ENCODE measurements at regions not wholly inside any gene's neighbourhood (a gene's known extent, or its start where the extent isn't known, plus 50 kb on each side); places are given as distances from the start of the nearest gene placed in this dataset.
"Not testable (repeated sequence)": the region's sequence is repeated elsewhere in the genome, so short reads cannot be mapped to it uniquely, and the experiment has no call there.

DNA sequence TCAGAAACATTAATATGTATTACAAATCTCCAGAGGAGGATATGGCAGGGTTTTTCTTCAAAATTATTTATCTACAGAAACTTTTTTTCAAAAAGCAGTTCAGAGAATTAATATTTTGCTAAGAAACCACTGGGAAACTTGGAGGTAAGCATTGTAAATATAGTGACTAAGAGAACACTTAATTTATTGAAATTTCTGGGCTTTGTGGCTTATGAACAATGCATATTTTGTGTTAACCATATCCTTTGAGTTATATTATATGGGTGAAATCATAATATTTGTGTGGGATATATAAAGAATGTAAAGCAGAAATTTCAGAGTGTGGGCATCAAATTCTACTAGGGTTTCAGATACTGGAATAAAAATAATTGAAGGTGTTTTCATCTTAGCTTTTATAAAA is 1059.2 kb downstream of the ZPLD1 start:
- no peak for ATAC-seq
- DNase-seq, result no peak

DNA sequence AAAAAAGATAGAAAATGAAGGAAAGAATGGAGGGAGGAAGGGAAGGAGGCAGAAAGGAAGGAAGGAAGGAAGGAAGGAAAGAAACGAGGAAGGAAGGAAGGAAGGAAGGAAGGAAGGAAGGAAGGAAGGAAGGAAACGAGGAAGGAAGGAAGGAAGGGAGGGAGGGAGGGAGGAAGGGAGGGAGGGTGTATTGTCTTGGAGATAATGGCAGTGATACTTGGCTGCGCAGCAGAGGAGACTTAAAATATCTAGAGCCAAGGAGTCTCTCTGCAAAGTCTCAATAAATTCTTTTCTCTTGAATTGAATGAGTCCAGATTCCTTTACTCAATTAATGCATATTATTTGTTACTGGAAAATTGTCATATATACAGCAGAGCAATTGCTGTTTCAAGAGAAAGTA is 1059.7 kb downstream of the ZPLD1 start:
- no peak for DNase-seq

DNA sequence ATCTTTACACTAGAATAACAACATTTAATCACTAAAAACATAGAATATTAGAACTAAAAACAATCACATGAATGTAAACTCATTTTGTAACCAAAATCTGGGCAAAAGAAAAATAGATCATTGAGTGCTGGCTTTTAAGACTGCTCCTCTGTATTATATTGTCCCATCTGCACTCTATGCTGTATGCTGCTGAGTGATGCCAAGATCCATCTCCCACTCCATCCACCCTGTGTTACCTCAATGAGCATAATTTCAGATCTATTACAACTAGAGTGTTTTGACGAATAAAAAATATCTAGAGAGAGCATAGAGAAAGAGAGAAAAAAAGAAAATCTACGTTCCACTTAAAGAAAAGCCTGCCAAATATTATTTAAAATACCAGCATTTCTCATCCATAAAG is 1060.4 kb downstream of the ZPLD1 start:
- ATAC-seq (no peak), DNase-seq (no peak)

More for the DNA sequence above, 1059.7 kb downstream of the ZPLD1 start:
- no peak for ATAC-seq

DNA sequence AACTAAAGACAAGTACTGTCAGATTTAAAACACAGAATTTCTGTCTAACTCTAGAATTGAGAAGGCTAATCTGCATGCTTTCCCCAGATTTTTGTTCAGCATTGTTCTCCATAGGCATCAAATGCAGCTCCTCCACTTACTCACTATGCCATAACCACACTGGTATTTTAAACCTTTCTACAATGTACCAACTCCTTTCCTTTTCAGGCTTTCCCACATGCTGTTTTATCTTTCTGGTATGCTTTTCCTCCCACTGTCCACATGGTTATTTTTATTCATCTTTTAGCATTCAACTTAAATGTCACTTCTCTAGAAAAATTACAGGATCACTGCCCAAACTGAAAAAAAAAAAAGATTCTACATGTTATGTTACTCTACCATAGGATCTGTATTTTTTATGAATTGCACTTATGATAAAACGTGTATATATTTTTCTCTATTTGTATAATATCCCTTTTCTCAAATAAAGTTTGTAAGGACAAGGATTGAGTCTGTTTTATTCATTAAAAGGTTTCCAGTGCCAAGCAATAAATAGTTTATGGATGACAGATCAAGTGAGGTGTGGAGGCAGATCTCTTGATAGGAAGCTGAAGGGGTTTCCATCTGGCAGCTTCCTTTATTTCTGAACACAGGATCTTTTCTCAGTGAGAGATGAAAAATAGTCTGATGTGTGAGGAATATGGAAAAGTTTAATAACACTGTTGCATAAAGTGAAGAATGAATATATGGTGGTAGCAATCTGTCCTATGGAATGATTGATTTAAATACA is 1064.5 kb downstream of the ZPLD1 start:
- no peak for ATAC-seq

DNA sequence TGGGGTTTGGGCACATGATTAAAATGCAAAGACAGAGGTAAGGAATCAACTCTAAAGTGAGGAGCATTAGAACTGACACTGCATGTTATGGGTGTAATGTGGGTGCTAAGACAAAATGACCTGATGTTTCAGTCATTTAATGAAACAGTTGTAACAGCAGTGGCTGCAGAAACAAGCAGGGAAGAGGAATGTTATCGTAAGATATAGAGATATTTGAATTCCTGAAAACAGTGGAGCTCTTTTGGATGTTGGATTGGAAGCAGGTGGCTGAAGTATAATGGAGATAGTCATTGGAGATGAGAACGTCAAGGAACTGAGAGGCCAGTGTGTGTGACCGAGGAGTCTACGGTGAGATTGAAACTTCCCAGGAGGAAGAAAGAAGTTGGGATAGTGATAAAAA is 1065.2 kb downstream of the ZPLD1 start:
- DNase-seq (no peak), ATAC-seq (no peak)

More for the DNA sequence above, 1064.5 kb downstream of the ZPLD1 start:
- no peak for DNase-seq

DNA sequence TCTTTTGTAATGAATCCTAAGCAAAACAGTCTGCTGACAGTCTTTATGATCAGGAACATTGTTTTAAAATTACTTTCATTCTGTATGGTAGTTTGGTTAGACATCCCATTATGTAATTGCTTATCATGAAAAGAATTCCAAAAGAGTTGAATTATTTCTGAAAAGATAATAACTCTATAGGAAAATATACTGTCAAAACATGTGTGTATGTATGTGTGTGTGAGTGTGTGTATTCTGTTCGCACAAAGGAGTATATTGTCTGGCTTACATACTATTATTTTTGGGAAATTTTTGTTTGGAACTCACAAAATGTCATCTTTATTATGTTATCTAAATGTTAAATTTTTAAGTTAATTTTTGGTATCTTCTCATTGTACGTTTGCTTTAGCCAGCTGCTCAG is 1075.9 kb downstream of the ZPLD1 start:
- DNase-seq, result no peak
- no peak for ATAC-seq

DNA sequence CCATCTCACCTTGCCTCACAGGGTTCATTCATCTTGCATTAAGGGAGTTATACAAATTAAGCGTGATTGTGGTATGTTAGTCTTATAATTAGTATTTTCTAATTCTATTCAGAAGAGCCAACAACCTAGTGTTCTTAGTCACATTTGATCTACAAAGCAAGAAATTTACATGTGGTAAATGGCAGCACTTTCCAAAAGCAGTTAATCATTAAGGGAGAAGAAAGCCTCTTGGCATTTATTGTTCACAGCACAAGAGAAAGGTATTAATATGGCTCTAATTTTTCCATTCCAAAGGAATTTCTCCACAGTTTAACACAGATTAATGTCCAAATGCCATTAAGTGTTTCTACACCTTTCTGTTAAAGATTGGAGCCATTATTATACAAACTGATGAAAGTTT is 1077.1 kb downstream of the ZPLD1 start:
- DNase-seq, result no peak
- no peak for ATAC-seq

DNA sequence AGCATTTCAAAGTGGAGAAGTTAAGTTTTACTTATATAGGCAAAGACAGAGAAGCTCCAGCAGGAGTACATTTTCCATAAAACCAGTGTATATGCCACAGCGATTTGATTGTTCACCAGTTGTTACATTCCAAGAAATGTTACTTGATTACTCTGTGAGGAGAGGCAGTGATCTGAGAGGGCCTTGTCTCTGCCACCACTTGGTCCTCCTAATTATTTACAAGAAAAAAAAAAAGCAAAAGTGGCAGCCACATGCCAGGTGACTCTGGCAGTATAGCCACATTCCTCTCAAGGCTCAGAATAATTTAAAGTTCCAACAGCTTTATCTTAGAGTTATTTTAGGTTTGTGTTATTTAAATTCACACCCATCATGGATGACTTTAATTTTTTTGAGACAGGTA is 1077.8 kb downstream of the ZPLD1 start:
- no peak for ATAC-seq
- DNase-seq, result no peak

DNA sequence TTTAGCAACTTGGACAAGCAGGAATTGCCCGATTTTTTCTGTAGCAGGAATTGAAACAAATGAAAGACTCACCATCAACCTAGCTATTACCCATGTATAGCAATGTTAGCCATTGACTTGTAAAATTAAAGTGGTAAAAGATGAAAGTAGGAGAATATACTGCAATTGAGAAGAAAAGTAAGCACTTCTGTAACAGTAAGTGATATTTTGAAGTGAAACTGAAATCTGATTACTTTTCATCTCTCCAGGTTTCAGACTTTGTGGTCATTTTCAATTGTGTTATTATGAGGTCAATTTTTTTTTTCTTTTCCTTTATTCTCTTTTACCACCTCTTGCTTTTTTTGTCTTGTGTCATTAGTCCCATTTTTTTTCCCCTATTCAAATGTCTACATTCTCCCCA is 1078.2 kb downstream of the ZPLD1 start:
- DNase-seq, result no peak
- no peak for ATAC-seq

DNA sequence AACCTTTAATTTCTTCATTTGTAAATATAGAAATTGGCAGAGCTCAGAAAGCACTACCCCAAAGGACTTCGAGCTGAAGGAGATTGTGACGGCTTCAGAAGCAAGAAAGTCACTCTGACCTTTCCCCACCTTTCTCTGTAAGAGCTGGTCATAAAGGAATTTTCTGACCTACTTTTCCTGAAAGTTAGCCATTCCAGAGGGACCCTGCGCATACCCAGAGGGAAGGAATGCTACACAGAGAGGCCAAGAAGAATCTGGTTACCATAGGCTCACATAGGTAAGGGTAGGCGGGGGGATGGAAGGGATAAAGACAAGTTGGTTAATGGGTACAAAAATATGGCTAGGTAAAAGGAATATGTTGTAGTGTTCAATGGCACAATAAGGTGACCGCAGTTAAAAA is 1080.3 kb downstream of the ZPLD1 start:
- DNase-seq (no peak), ATAC-seq (no peak)

DNA sequence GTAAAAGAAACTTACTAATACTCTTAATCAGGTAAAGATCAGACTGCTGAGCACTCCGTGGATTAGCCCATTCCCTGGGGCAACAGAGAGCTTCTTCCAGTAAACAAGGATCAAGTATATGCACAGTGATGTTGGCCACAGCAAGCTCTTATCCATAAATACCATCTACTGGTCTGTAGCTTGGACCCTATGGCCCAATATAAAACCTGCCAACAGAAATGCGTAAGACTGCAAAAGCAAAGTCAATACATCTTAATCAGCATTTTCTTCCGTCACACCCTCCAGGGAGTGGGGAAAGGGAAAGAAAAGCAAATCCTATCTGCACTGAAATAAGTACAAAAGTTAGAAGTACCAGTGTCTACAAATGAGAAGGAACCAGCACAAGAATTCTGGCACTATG is 1082.1 kb downstream of the ZPLD1 start:
- ATAC-seq (no peak), DNase-seq (no peak)

DNA sequence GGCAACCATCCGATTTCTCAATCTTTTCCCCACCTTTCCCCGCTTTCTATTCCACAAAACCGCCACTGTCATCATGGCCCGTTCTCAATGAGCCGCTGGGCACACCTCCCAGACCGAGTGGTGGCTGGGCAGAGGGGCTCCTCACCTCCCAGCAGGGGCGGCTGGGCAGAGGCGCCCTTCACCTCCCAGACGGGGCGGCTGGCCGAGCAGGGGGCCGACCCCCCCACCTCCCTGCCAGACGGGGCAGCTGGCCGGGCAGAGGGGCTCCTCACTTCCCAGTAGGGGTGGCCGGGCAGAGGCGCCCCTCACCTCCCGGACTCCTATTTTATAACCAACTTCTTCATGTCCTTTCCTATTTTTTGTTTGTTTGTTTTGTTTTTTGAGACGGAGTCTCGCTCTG is 1096.5 kb downstream of the ZPLD1 start:
- ATAC-seq, DNase-seq: not testable (repeated sequence)

DNA sequence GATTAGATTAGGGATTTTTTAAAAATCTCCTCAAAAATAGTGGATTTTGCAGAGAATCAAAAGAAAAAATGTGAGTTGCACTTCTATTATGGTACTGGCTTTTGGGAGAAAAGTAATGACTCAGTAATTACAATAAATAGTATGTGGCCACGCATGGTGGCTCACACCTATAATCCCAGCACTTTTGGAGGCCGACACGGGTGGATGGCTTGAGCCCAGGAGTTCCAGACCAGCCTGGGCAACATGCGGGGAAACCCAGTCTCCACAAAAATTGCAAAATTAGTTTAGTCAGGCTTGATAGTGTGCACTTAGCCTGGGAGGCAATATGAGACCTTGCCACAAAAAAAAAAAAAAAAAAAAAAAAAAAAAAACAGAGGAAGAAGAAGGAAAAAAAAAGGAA is 1098.2 kb downstream of the ZPLD1 start:
- no peak for DNase-seq
- no peak for ATAC-seq

DNA sequence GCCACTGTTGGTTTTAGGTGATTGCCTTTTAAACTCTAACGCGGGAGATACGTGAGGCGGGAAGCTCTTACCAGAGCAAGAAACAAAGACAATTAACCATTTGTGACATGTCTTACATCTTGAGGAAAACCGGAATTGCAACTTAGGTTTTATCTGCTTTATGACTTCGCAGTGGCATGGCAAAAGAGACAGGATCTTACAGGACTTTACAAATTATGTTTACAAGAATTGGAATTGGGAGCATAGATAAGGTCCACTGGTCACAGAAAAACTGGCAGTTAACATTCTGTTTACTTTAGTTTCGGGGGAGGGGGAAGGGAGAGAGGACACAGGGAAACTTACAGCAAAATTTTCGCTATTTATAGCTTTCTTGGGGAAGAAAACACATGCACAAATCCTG is 1119.6 kb downstream of the ZPLD1 start:
- ATAC-seq, result no peak
- no peak for DNase-seq

DNA sequence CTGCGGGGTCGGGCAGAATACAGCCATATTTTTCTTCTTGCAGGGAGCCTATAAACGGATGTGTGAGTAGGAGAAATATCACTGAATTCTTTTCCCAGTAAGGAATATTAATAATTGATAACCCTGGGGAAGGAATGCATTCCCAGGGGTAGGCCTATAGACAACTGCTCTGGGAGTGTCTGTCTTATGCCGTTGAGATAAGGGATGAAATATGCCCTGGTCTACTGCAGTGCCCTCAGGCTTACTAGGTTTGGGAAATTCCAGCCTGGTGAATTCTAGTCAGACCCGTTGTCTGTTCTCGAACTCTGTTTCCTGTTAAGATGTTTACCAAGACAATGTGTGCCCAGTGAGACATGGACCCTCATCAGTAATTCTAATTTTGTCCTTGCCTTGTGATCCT is 1129.3 kb downstream of the ZPLD1 start:
- not testable (repeated sequence) for ATAC-seq, DNase-seq

DNA sequence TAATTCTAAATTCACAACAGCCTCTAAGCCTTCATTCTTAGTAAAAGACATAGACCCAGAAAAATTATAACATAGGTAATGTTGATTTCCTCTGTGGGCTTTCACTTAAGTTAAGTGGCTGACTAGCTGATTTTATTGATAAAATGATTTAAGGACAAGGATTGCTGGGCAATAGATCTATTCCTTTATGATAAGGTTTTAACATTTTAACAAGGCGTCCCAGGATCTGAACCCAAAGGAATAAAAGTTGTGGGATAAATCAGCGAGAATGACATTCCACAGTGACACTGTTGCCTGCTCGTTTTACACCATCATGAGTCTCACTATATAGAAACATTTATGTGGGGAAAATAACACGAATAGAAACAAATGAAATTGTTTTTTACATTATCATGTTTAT is 1151.0 kb downstream of the ZPLD1 start:
- ATAC-seq (no peak), DNase-seq (no peak)

DNA sequence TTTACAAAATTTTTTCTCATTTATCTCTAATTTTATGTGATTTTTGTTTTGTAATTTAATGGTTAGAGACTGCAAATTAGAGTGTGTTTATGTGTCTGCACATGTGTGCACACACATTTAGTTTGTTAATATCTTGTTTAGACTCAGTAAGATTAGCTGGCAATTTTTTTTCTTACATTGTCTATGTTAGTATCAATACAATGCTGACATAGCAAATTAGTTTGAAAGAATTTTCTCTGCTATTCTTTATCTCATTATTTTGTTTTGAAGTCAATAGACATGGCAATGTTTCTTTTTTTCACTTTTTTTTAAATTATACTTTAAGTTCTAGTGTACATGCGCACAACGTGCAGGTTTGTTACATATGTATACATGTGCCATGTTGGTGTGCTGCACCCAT is 1155.0 kb downstream of the ZPLD1 start:
- ATAC-seq, result no peak
- no peak for DNase-seq

DNA sequence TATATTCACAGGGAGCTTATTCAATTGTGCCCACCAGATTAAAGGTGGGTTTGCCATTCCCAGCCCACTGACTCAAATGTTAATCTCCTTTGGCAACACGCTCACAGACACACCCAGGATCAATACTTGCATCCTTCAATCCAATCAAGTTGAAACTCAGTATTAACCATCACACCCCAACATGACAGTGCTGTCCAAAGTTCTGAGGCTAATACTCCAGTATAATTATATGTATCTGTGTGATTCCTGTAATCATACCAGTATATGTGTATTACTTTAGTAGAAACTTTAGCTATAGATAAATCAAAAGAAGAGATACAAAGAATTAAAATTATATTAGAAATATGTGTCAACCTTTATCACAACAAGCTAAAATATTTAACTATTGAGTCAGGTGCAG is 1166.0 kb downstream of the ZPLD1 start:
- DNase-seq, result no peak
- ATAC-seq, result no peak

DNA sequence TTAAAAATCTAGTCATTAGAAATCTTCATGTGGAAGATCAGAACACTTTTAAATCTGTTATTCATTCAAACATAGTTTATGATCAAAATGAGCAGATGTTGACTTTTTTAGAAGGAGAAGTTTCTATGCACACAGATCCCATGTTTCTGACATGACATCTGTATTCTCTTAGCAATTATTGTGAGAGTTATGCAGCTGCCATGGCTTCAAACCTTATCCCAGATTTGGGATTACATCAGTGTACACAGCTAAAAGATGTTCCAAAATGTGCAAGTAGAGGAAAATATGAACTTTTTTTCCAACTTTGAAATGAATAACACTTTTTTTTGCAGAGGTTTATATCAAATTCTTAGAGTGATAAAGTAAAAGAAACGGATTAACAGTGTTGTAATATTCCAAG is 1166.9 kb downstream of the ZPLD1 start:
- no peak for DNase-seq
- no peak for ATAC-seq

DNA sequence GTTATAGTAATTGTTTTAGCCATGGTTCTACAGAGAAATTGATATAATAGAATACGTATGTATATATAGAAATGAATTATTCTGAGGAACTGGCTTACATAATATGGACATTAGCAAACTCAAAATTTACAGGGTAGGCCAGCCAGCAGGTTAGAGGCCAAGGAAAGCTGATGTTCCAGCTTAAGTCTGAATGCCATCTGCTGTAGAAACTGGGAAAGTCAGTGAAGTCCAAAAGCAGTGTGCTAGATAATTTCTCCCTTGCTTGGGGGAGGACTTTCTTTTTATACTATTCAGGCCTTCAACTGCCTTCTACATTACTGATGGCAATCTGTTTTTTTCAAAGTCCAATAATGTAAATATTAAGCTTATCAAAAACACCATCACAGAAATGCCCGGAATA is 1174.7 kb downstream of the ZPLD1 start:
- DNase-seq (no peak), ATAC-seq (no peak)

DNA sequence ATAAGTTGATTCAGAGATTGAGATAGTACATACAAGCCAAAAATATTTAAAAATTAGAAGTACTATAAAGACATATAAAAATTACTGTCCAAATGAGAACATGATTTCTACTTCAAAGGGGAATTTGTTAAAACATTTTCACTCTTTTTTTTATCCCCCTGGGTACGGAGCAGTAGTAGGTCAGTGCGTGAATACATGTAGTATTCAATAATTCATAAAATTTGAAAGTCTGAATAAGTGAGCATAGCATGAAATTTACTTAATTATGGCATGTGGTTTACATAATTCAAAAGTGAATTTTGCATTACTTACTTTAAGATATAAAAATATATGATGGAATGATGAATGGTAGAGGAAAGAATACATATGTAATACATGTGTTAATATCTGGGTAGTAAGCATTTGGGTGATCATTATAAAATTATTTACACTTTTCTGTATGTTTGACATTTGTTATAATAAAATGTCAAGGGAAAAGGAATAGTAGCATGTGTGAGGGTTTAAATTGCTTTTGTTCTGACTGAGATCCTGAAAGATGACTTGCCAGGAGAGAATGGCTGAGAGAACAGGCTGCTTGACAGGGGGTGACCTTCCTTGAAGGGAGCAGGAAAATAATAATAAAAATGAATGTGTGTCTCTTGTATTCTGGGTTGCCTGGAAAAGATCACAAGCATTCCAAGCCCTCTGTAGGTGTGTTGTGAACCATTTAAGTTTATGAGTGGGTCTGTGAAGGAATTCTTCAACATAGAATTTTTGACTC is 1178.8 kb downstream of the ZPLD1 start:
- no peak for DNase-seq
- ATAC-seq, result no peak

DNA sequence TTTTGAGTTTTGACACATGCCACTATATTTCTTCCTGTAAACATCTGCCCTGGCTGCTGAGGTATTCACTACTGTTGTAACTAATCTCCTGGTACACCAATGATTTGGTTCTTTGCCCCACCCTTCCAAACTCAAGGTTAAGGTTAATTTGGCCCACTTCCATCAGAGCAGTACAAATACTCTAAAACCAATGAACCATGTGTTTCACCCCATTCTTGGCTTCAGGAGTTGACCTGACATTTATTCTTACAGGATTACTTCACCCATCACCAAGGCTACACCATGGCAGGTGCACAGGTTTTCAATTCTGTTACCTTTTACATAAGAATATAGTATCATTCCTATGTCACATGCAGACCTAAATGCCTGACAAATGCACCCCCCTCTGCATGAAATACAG is 1179.9 kb downstream of the ZPLD1 start:
- ATAC-seq (no peak), DNase-seq (no peak)

DNA sequence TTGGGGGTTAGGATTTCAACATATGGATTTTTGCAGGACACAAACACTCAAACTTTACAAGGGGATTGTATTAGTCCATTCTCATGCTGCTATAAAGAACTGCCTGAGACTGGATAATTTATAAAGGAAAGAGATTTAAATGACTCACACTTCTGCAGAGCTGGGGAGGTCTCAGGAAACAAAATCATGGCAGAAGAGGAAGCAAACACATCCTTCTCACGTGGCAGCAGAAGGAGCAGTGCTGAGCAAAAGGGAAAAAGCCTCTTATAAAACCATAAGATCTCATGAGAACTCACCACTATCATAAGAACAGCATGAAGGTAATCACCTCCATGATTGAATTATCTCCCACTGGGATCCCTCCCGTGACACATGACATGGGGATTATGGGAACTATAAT is 1183.1 kb downstream of the ZPLD1 start:
- no peak for ATAC-seq
- DNase-seq, result no peak

DNA sequence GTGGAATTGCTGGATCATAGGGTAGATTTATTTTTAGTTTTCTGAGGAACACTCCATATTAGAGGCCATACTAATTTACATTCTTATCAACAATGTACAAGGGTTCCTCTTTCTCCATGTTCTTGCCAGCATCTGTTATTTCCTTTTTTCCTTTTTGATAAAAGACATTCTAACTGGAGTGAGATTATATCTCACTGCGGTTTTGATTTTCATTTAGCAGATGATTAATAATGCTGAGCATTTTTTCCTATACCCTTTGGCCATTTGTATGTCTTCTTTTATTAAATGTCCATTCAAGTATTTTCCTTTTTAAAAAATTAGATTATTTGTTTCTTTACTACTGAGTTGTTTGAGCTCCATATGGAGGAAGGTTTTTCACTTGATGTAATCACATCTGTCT is 1189.5 kb downstream of the ZPLD1 start:
- no peak for ATAC-seq

More for the DNA sequence above, 1189.5 kb downstream of the ZPLD1 start:
- DNase-seq, result no peak
